GM12874 (cell line): ENCODE measurements at regions not wholly inside any gene's neighbourhood (a gene's known extent, or its start where the extent isn't known, plus 50 kb on each side); places are given as distances from the start of the nearest gene placed in this dataset.

ENCODE experiments used
- TF ChIP-seq, protein P1 (sequence below): IDR thresholded peaks from 2 replicates; pipeline ENCODE4 v1.5.1; 2011; ENCODE audit warnings: low read depth, mild to moderate bottlenecking, control low read depth, low read length, moderate library complexity; ENCODE audit not compliant: insufficient read depth

- TF ChIP-seq, protein P1, sequence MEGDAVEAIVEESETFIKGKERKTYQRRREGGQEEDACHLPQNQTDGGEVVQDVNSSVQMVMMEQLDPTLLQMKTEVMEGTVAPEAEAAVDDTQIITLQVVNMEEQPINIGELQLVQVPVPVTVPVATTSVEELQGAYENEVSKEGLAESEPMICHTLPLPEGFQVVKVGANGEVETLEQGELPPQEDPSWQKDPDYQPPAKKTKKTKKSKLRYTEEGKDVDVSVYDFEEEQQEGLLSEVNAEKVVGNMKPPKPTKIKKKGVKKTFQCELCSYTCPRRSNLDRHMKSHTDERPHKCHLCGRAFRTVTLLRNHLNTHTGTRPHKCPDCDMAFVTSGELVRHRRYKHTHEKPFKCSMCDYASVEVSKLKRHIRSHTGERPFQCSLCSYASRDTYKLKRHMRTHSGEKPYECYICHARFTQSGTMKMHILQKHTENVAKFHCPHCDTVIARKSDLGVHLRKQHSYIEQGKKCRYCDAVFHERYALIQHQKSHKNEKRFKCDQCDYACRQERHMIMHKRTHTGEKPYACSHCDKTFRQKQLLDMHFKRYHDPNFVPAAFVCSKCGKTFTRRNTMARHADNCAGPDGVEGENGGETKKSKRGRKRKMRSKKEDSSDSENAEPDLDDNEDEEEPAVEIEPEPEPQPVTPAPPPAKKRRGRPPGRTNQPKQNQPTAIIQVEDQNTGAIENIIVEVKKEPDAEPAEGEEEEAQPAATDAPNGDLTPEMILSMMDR: no peak
Observed at GRCh38 chr1:194548071-194548470, 1361.7 kb upstream of the B3GALT2 start.

DNA sequence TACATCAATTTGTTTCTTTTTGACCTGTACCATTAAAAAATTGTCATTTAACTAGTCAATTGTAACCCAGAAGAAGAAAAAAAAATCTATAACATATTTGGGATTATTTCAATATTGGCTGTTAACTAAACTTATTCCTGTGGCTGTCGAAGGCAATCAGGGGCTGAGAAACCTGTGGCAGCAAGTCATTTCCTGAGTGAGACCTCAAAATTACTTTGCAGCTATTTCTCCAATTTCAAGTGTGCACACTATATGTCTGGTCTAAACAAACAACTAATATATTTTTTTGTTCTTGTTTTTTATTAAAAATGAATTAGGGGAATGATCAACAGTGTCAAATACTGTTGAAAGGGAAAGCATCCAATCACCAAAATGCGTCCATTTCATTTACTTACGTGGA, 1357.6 kb upstream of the B3GALT2 start:
- TF ChIP-seq, protein P1: no peak

- TF ChIP-seq, protein P1: no peak
Observed at GRCh38 chr1:194538453-194538852, 1352.0 kb upstream of the B3GALT2 start.

DNA sequence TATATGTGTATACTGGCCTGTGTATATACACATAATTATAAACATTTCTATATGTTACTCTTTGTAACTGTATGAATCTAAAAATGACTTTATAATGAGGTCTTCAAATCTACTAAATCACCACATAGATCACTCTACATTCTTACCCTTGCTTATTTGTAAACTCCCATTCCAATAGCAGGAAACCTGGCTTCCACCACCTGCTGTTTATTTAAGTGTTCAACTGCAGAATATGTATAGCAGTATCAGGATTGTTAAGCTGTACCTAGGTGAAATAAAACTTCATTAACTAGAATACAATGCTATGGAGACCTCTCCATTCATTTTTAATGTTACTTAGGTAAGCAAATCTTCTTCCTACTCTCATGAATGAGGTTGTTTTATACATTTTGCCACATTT, 1351.1 kb upstream of the B3GALT2 start:
- TF ChIP-seq, protein P1: no peak

GRCh38 chr1:194535369-194535768, 1349.0 kb upstream of the B3GALT2 start:
- TF ChIP-seq, protein P1: no peak

DNA sequence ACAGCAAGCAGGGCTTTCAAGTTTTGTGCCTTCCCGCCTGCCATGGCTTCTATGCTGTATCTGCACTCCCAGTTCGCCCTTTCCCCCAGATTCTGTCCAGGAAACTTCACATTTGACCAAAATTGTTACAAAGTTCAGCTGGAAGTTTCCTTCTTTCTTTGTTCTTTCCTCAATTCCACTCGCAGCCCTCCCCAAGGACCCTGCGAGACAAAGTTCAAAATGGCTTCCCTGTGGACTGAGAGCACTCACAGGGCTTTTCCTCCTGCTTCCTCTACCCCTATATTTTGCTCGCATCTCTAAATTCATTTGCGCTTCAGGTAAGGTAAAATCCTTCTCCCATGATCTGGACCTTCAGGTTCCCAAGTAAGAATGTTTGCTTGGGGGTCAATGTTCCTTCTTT, 1348.4 kb upstream of the B3GALT2 start:
- TF ChIP-seq, protein P1: no peak

DNA sequence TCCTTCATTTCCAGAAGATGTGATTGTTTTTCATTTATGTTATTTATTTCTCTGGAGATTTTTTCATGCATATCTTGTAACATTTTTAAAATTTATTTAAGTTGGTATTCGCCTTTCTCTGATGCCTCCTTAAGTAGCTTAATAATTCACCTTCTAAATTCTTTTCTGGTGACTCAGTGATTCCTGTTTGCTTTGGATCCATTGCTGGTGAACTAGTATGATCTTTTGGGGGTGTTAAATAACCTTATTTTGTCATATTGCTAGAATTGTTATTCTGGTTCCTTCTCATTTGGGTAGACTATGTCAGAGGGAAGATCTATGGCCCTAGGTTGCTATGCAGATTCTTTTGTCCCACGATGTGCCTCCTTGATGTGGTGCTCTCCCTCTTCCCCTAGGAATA, 1347.2 kb upstream of the B3GALT2 start:
- TF ChIP-seq, protein P1: no peak

- TF ChIP-seq, protein P1: no peak
Observed at GRCh38 chr1:194517567-194517966, 1331.2 kb upstream of the B3GALT2 start.
